ENCODE measurements at regions not wholly inside any gene's neighbourhood (a gene's known extent, or its start where the extent isn't known, plus 50 kb on each side); places are given as distances from the start of the nearest gene placed in this dataset.

DNA sequence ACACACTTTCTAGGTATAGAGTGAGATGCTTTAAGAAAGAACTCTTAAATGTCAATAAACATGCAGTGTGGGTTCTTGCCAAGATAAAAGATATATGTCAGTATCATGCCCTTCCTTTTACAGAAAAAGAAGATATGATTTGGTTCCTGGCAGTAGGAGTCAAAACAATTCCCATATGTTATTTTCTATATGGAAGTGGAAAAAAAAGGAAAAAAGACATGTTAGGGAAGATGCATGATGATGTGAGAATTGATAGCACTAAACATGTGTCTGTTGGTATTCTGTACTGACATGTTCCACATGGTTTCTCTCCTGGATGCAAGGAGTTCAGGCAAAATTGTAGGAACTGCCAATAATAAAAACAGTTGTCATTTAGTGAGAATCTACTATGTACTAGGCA is 318.8 kb upstream of the DACH1 start:
- TF ChIP-seq EZH2phosphoT487 (IDR thresholded peaks at IDR 0.05; ENCODE audit: low read length), result no peak
- TF ChIP-seq, protein P1, sequence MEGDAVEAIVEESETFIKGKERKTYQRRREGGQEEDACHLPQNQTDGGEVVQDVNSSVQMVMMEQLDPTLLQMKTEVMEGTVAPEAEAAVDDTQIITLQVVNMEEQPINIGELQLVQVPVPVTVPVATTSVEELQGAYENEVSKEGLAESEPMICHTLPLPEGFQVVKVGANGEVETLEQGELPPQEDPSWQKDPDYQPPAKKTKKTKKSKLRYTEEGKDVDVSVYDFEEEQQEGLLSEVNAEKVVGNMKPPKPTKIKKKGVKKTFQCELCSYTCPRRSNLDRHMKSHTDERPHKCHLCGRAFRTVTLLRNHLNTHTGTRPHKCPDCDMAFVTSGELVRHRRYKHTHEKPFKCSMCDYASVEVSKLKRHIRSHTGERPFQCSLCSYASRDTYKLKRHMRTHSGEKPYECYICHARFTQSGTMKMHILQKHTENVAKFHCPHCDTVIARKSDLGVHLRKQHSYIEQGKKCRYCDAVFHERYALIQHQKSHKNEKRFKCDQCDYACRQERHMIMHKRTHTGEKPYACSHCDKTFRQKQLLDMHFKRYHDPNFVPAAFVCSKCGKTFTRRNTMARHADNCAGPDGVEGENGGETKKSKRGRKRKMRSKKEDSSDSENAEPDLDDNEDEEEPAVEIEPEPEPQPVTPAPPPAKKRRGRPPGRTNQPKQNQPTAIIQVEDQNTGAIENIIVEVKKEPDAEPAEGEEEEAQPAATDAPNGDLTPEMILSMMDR (IDR thresholded peaks at IDR 0.05; ENCODE audit: low read length), result no peak
